ENCODE measurements at regions not wholly inside any gene's neighbourhood (a gene's known extent, or its start where the extent isn't known, plus 50 kb on each side); places are given as distances from the start of the nearest gene placed in this dataset.
A peak's percentile ranks its signal among the peaks of the same experiment; 100 is the strongest.
"Not testable (repeated sequence)": the region's sequence is repeated elsewhere in the genome, so short reads cannot be mapped to it uniquely, and the experiment has no call there.

DNA sequence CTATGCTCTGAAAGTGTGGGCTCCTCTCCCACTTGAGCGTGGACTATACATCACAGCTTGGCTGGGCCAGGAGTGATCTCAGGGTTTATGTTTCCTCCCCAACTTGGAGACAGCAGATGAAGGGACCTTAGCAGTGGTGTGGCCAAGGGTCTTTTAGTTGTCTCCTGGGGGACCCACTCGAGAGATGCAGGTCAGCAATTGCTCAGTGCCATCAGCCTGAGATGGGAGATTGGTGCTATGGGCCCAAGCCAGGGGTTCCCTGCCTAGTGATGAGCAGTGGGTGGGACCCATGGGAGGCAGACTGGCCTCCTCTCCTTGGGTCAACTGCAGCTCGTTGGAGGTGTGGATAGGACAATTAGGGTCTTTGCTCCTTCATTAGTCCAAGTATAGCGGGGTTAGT, 510.5 kb upstream of the FSHR start:
- no peak for DNase-seq

DNA sequence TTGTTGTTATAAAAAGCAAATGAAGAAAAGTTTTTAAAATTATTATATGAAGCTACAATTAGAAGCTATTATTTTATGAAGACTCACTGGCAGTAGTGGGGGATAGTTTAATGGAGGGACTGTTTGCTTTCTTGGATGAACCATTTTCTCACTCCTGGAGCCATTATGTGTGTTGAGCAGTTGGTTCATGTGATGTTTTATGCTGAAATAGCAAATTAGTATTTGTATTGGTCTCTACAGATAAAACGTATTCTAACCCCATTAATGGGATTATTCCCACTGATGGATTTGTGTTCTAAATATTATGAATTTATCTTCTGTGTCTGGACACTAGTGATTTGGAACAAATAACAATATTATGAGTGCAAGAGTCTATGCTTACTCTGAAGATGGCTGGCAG, 507.5 kb upstream of the FSHR start:
- DNase-seq, result no peak

DNA sequence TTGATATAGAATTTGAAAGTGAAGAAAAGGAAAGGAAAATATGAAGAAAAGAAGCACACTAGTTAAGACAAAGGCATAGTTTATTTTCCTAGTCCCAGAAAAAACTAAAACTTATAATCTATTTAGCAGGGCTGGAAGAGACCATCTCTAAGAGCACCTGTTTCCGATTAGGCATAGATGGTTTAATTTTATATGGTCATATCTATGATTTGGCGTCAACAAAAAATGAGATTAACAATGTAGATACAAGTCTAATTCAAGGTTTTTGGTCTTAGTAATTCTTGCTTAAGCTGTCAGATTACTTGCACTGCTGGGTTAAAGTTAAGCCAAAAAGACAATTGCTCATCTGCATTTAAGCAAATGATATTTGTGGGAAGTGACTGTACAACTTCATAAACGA, 502.5 kb upstream of the FSHR start:
- DNase-seq, result no peak

DNA sequence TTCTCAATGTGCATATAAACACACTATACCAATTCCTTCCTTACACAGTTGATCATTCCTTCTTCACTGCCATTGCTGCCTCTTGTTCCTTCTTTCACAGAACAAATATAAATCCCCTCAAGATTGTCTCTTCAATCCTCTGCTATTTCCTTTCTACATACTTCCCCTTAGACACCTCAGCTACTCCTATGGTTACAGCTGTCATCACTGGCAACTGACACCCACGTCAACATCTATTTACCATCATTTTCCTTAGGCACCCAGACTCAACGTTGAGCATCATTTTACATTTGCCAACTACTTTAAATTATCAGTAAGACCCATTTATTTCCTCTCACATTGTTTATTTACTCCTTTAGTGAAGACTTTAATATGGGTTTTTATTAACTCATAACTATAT, 488.8 kb upstream of the FSHR start:
- no peak for DNase-seq

DNA sequence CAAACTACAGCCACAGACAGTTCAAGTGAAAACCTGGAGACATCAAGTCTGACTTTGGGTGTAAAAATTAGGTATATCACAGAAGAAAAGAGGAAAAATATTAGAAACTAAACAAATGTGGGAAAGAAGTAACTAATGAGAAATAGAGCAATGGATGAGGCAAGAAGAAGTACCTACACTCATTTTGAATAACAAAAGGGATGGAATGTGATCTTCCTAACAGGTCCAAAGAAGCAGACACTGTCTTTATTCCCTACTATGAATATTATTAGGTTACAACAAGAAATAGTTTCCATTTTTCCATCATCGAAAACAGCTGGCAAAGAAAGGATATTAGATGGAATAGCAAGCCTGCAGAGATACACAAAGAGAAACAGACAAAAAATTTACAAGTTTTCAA, 486.3 kb upstream of the FSHR start:
- DNase-seq, result no peak

DNA sequence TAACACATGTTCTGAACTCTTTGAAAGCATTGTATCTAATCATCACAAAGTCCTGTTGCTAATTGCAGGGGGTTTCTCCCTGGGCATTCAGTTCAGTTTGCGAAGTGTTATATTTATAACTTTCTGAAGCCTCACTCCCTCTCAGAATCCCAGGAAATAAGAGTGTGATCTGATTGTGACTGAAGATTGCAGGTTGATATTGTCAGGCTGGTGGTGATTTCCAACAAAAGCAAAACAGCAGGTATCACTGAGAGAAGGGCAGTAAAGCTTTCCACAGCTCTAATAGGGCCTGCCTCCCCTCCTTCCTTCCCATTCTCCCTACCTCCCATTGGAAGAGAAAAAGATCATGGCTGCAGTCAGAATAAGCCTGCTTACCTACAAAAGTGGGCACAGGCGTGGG, 466.7 kb upstream of the FSHR start:
- no peak for DNase-seq

DNA sequence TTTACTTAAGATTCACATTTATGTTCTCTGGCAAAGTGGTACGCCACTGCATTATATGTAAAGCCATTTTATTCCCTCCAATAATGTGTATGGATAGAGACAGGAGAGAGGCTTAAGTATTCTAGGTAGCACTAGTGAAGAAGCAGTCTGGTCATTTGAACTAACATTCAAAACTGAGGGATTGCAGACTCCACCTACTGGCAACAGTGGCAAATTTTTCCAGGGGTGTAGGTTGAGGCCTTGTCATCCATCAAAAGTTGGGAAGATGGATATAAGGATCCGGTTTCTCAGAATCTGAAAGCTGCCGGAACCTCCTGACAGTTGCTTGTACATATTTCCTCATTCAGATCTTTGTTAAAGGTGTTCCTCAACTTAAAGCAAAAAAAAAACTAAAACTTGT, 465.5 kb upstream of the FSHR start:
- no peak for DNase-seq

DNA sequence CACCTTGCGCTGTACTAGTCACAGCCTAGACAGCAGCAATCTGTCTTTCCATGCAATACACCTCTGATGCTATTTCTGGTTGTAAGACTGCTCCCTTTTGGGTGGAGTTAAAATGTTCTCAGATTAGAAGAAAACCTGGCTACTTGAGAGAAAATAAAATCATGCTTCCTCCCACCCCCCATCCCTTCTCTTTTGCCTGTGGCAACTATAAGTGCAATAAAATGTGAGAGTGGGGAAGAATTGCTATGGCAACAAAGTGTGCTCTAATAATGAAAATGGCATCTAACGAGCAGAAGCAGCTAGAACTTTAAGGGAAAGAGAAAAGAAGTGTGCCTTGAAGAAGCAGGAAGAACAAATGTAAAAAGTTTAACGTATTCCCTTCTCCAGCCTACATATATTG, 464.2 kb upstream of the FSHR start:
- DNase-seq, result no peak

DNA sequence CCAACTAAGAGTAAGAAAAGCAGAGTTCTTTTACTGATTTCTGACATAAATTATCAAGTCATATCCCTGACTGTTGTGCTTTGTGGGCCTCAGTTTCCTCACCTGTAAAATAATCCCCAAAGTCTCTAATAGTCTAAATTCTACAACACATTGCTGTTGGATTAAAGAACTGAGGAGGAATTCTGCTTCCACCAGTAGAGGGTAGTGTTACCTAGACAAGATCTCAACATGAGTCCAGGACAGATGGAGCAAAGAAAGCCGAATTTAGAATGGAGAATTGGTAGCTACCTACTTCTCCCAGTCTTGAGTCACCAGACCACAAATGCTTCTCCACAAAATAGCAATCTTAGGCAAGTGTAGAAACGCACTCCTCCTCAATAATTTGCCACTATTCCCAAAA, 462.5 kb upstream of the FSHR start:
- peak; percentile 32 for DNase-seq

DNA sequence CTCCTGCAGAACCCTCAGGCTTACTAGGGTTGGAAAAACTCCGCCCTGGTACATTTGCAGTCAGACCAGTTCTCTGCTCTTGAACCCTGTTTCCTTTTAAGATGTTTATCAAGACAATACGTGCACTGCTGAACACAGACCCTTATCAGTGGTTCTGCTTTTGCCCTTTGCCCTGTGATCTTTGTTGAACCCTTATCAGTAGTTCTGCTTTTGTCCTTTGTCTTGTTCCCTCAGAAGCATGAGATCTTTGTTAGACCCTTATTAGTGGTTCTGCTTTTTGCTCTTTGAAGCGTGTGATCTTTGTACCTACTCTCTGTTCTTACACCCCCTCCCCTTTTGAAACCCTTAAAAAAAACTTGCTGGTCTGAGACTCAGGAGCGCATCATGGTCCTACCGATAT, 457.5 kb upstream of the FSHR start:
- DNase-seq, result not testable (repeated sequence)

DNA sequence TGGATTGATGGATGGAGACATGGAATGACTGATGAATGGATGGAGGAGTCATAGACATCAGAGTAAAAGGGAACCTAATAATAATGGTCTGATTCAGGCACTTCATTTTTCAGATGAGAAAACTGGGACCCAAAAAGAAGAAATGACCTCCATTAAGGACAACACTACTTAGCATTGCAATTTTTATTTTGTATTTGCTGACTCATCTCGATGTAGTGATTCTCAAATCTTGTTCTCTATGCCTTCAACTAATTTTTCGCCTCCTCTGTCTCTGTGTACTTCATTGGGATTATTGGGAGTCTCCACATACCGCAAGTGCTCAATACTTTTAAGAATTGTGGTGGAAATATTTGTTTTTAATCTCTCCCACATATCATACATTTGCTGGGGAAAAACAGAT, 446.2 kb upstream of the FSHR start:
- no peak for DNase-seq

DNA sequence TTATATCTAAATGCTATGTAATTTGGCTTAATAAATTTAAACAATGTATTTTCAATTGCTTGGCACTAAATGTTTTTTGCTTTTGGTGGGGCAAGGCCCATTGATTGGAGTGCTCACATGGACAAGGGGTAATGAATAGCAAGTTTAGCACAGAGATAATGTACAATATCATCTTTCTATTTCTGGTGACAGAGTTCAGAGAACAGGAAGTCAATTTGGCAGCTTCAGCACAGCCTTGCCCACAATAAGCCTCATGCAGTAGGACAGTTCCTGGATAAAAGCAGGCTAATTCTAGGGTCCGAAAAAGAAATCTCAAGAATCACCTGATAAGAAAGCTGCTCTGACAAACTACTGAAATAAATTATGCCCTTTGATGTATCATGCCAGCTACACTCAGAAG, 443.9 kb upstream of the FSHR start:
- DNase-seq, result no peak

DNA sequence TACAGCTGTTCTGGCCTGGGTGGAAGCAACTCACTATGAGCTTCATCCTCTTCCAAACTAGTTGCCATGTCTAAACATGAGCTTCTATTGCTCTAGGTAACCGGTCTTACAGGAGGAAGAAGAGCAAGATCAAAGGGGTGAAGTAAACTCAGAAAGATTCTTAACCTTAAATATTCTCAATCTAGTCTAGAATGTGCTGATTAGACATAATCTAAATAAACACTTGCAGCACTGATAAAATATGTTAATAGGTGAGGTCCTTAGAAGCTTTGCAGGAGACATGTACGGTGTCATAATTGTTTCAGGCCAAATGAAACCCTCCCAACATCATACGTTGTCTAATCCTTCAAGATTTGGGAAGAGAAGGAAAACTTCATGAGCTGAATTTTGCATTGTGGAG, 431.6 kb upstream of the FSHR start:
- no peak for DNase-seq

DNA sequence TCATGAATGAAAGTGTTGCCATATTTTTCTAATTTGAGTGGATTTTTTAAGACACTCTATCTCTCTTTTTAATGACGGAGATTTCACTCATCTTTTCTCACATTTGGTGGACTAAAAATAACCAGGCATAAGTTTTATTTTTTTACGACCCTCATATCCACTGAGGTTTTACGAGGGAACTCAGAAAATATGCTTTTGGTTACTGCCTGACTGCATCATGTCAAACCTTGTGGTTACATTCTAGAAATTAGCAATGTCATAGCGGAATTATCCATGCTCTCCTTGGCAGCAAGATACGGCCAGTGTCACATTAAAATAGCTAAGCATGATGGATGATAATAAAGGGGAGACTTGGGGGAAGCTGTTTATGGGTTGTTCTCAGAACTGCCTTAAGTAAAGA, 428.6 kb upstream of the FSHR start:
- DNase-seq, result no peak

DNA sequence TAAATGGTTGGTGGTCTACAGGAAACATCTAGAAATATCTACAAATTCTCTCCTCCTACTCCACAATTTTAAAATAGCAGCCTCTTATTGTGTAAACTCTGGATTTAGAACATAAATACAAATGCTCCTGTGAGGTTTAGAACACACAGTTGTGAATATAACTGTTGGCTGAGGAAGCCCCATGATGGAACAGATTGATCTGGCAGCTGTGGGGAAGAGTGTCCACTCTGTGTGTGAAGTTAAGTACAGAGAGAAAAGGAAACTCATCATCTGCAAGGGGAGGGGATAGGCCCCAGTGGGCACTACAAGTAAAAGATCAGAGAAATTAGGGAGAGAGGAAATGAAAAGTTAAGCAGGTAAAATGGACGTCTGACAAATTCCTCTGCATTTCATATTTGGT, 422.7 kb upstream of the FSHR start:
- DNase-seq, result no peak

DNA sequence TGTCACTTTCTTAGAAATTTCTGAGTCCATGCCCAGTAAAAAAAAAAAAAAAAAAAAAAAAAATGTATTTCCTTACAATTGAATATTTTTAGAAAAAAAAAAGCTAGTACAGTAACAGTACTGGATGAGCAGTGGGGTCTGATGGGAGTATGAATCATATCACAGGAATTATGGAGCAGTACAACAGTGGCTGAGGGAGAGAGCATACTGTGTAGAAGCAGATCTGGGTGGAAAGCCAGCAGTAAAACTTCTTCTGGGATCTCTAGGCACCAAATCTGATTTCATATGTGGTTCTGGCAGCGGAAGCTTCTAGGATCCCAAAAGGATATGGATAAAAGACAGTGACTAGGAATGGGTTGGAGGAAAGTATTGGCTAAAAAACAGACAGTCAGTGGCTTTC, 414.9 kb upstream of the FSHR start:
- DNase-seq, result no peak

DNA sequence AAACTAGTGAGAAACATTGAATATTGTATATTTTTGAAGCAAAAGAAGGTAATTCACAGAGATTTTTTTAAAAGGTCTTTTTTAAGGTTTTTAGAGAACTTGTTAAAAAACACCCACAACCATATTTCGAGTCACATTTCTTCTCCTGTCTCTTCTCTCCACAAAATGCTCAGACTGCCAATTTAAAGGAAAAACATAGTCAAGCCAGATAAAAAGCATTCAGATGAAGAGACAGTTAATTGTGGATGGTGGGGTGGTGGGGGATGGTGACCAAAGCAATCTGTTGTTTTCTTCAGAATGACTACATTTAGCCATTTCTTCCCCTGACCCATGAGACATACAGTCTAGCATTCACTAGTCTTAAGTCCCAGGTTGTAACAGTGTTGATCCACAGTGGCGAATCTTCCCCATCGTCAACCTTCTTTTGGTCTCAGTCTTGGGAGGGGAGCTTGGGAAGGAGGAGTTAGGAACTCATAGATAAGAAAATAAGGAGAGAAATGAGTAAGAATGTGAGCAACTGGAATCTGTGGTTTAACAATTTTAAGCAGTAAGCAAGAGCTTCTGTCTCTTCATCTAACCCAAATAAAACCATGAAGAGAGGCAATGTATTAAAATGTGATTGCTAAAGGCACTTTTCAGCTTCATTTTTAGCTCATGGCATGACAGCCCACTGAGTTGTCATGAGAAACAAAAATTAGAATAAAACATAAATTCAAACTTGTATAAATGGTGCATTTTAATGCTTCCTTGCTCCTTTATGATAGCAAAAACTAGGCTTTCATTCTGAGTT, 413.7 kb upstream of the FSHR start:
- no peak for DNase-seq

DNA sequence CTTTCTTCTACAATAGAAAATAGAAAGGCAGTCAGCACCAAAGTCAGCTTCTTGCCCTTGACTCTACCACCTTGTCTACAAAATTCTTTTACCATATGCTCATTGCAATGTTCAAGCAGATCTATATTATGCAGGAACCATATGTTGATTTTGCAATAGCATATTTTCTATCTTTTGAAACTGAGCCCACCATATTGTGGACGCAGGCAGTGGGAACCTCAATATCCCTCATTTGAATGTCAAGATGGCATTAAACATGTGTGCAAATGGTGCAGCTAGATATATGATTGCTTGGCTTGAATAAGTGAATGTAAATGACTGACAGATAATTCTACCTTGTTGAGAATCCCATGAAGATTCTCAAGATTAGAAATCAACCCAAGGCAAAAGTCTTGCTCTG, 412.7 kb upstream of the FSHR start:
- no peak for DNase-seq

DNA sequence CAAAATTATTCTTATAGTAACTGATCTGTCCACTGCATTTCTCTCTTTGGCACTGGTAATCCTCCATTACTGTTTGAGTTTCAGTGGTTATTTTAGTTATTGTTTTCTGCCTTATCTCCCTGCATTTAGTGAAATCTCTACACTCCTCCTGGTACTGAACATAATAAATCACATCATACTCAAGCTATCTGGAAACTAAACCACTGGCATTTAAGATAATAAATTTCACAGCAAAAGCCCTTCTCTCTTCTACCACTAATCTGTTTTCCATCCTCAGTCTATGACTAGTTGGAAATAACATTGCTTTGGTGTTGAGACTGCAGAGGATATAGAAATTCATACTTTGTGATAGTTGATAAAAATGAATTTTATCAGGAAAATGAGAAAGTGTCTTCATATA, 399.3 kb upstream of the FSHR start:
- DNase-seq, result no peak

DNA sequence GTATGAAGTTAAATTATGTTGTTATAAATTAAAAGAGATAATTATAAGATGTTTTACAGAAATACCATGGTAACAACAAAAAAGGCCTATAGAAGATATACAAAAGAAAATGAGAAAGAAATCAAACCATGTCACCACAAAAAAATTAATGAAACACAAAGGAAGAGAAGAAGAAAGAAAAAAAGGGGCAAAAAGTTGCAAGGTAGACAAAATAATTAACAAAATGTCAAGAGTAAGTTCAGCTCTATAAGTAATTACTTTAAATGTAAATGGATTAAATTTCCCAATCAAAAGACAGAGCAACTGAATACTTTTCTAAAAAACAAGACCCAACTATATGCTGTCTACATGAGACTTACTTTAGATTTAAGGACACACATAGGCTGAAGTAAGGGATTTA, 378.4 kb upstream of the FSHR start:
- DNase-seq, result no peak

DNA sequence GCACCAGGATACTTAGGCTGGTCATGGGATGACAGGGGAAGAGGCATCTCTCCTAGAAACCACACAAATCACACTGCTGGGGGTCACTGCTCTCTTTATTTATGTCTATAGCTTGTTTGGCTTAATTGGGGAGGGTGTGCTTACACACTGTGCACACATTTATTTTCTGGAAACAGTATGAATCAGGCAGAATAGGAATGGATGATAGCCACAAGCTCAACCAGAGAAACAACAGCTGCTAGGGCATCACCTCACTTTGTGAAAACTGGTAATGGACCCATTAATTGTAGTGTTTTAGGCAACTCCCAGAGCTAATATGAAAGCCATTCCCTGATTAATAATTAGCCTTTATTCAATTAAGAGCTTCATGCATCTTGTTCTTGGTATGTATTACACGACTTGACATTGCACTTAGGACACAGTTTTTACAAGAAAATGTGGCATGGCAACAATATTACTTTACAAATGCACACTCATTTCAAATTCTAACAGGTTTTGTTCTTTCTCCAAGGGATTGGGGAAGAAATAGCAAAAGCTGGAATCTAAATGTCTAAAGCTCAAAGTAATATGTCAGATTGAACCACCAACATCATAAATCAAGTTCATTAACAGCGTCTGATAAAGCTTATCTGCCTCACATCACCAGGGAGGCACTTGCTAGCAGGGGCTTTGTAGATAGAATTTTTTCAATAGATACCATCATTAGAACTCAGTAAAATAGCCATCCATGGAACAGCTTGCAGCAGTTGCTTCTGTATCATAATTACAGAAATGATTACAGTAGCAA, 361.9 kb upstream of the FSHR start:
- no peak for DNase-seq

DNA sequence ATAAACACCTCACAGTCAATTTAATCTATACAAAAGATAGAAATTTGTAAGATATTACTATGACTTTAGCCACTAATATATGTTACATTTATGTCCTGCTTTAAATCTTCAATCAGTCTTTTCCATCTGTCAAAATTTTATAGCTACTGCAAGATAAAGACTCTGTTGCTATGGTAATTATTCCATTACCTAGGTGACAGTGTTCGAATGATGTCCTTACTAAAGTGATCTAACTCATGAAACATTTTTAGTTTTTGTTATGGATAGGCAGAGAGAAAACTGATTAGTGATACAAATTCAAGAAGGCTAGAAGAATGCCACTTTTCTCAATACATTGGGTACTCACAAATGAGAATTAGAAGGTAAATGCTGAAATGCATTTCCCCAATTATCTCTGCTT, 359.9 kb upstream of the FSHR start:
- no peak for DNase-seq

DNA sequence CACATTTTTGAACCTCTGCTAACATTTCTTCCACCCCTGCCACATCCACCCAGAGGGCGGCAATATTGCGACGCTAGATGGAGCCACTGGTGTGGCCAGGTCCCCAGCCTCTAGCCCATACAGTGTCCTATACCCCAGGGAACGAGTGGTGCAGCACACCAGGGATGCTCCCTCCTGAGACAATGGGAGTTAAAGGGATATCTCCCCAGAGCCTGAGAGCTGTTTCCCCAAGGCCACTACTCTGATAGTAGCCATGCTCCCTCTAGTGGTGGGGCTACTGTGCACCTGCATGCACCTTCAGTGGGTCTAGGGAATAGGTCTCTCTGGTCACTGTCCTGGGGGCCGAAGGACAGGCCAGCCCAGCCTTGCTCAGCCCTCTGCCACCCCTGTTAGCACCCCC, 336.4 kb upstream of the FSHR start:
- DNase-seq, result peak; percentile 55

DNA sequence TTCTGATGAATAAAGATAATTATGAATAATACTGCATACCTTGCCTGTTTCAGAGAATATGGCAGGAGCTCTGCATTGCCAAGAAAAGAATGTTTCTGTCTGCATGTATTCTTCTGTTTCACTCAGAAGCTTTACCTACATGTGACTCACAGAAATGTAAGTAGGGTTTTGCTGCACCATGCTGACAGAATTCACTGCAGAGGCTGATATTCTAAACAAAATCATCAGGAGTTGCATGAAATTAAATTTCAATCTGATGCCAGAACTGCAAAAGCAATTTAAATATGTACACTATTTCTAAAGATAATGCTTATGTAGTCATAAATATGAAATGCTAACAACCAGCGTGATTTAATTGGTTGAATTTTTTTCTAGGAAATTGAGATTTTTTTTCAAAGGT, 332.8 kb upstream of the FSHR start:
- DNase-seq, result no peak

DNA sequence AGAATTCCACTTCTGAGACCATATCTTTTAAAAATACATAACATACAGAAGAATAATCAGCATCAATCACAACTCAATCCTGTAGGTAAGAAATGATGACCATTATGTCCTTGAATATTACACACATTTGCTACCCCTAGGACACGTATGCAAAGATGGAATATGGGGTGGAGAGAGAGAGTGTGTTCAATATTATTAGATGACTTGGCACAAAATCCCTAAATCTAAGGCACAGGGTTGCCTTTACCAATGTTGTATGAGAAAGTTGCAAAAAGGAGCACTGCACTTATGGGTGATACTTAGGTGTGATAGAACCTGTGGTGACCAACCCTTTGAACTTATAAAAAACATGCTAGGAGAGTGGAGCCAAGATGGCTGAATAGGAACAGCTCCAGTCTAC, 326.2 kb upstream of the FSHR start:
- no peak for DNase-seq
